Skeletal muscle tissue (tissue), 3 donors: ENCODE measurements at regions not wholly inside any gene's neighbourhood (a gene's known extent, or its start where the extent isn't known, plus 50 kb on each side); places are given as distances from the start of the nearest gene placed in this dataset.

Experiments
- H3K27ac ChIP-seq: one replicate; pipeline ENCODE4 v1.7.0; 2013; ENCODE audit warnings: mild to moderate bottlenecking, low read depth, low read length, inconsistent platforms
- H3K27me3 ChIP-seq, 3 donors: one replicate each; pipeline ENCODE4 v1.7.0; 2013; ENCODE audit warnings: low read length in 3 of 3; ENCODE audit not compliant: control insufficient read depth in 3 of 3, insufficient read depth in 3 of 3
- H3K36me3 ChIP-seq, 3 donors: one replicate each; pipeline ENCODE4 v1.7.0; 2013; ENCODE audit warnings: low read length in 3 of 3; ENCODE audit not compliant: control insufficient read depth in 3 of 3, insufficient read depth in 3 of 3
- H3K4me1 ChIP-seq, 3 donors: one replicate each; pipeline ENCODE4 v1.7.0; 2013; ENCODE audit warnings: low read length in 3 of 3, mild to moderate bottlenecking in 3 of 3; ENCODE audit not compliant: control insufficient read depth in 3 of 3, insufficient read depth in 3 of 3
- H3K4me3 ChIP-seq, 3 donors: one replicate each; pipeline ENCODE4 v1.7.0; 2013; ENCODE audit warnings: low read length in 3 of 3
- H3K9ac ChIP-seq, 3 donors: one replicate each; pipeline ENCODE4 v1.7.0; 2013; ENCODE audit warnings: low read length in 3 of 3, mild to moderate bottlenecking in 3 of 3, moderate library complexity in 2 of 3, low read depth in 1 of 3
- H3K9me3 ChIP-seq, 3 donors: one replicate each; pipeline ENCODE4 v1.7.0; 2013; ENCODE audit warnings: low read length in 3 of 3; ENCODE audit not compliant: control insufficient read depth in 3 of 3
- donor health status: Osteomylitis.

GRCh38 chr15:24899795-24900194, 55.0 kb upstream of the SNRPN start:
- peaks cover 0 to 2% (median 0%) of the 10 kb centered on the region in 3 donors for H3K9me3 ChIP-seq
- H3K4me3 ChIP-seq, result no peak overlapping the region
- H3K27ac ChIP-seq, result no peak overlapping the region
- no peaks in the 10 kb centered on the region for H3K36me3 ChIP-seq
- H3K9ac ChIP-seq, result no peak overlapping the region
- H3K27me3 ChIP-seq, result no peaks in the 10 kb centered on the region
- no peaks in the 10 kb centered on the region for H3K4me1 ChIP-seq

GRCh38 chr15:24901409-24901808, 53.4 kb upstream of the SNRPN start:
- H3K27me3 ChIP-seq, result no peaks in the 10 kb centered on the region
- no peak overlapping the region for H3K4me3 ChIP-seq
- no peaks in the 10 kb centered on the region for H3K36me3 ChIP-seq
- H3K9me3 ChIP-seq, result no peaks in the 10 kb centered on the region
- H3K4me1 ChIP-seq, result no peaks in the 10 kb centered on the region
- no peak overlapping the region for H3K27ac ChIP-seq
- H3K9ac ChIP-seq, result no peak overlapping the region
